Liver (tissue), 8 donors: ENCODE measurements at regions not wholly inside any gene's neighbourhood (a gene's known extent, or its start where the extent isn't known, plus 50 kb on each side); places are given as distances from the start of the nearest gene placed in this dataset.
A peak's percentile ranks its signal among the peaks of the same experiment; 100 is the strongest.

ENCODE experiments used
- DNase-seq: peaks from one replicate; pipeline ENCODE4 v3.0.0-alpha.2; 2017; ENCODE audit warnings: low spot score
- H3K27ac ChIP-seq, 2 donors: one replicate each; pipeline ENCODE4 v1.7.0; 2013; ENCODE audit warnings: inconsistent platforms in 2 of 2, low read length in 2 of 2, control low read depth in 1 of 2, low read depth in 1 of 2, mild to moderate bottlenecking in 1 of 2
- H3K27me3 ChIP-seq, 4 donors: one replicate each; pipeline versions ENCODE4 v1.6.1 to v1.7.0; 2013; ENCODE audit warnings: low read length in 3 of 4, inconsistent platforms in 1 of 4, mild to moderate bottlenecking in 1 of 4, moderate library complexity in 1 of 4; ENCODE audit not compliant: control insufficient read depth in 4 of 4, insufficient read depth in 4 of 4
- H3K36me3 ChIP-seq, 4 donors: one replicate each; pipeline versions ENCODE4 v1.6.1 to v1.7.0; 2013; ENCODE audit warnings: low read length in 3 of 4, mild to moderate bottlenecking in 3 of 4, low read depth in 1 of 4, moderate library complexity in 1 of 4; ENCODE audit not compliant: control insufficient read depth in 4 of 4, insufficient read depth in 3 of 4
- H3K4me1 ChIP-seq, 4 donors: one replicate each; pipeline versions ENCODE4 v1.6.1 to v1.7.0; 2013; ENCODE audit warnings: low read length in 3 of 4, mild to moderate bottlenecking in 3 of 4, moderate library complexity in 1 of 4; ENCODE audit not compliant: control insufficient read depth in 4 of 4, insufficient read depth in 4 of 4
- H3K4me3 ChIP-seq, 3 donors: one replicate each; pipeline versions ENCODE4 v1.6.1 to v1.7.0; 2013; ENCODE audit warnings: low read length in 3 of 3, control low read depth in 1 of 3, low read depth in 1 of 3, mild to moderate bottlenecking in 1 of 3
- H3K9ac ChIP-seq, 2 donors: one replicate each; pipeline ENCODE4 v1.7.0; 2013; ENCODE audit warnings: low read length in 2 of 2, mild to moderate bottlenecking in 2 of 2, moderate library complexity in 2 of 2, control low read depth in 1 of 2, low read depth in 1 of 2
- H3K9me3 ChIP-seq, 4 donors: one replicate each; pipeline versions ENCODE4 v1.6.1 to v1.7.0; 2013; ENCODE audit warnings: low read length in 3 of 4; ENCODE audit not compliant: control insufficient read depth in 4 of 4
- ATF3 ChIP-seq: IDR thresholded peaks from 2 replicates; pipeline ENCODE4 v1.6.1; 2016; ENCODE audit warnings: antibody characterized with exemption
- EGR1 ChIP-seq, 2 donors: IDR thresholded peaks; 2 replicates each; pipeline ENCODE4 v1.6.1; 2016 to 2018; ENCODE audit warnings: antibody characterized with exemption in 2 of 2, low read depth in 2 of 2
- FOXA1 ChIP-seq: IDR thresholded peaks from 2 replicates; pipeline ENCODE4 v1.6.1; 2016; ENCODE audit warnings: antibody characterized with exemption
- FOXA2 ChIP-seq: IDR thresholded peaks from 2 replicates; pipeline ENCODE4 v1.6.1; 2016; ENCODE audit warnings: antibody characterized with exemption
- GABPA ChIP-seq, 2 donors: IDR thresholded peaks in 1 of 2; conservative IDR thresholded peaks in 1 of 2; 2 replicates each; pipeline ENCODE4 v1.6.1; 2016; ENCODE audit warnings: antibody characterized with exemption in 2 of 2, mild to moderate bottlenecking in 1 of 2, moderate library complexity in 1 of 2
- HNF4A ChIP-seq, 2 donors: conservative IDR thresholded peaks; 2 replicates each; pipeline ENCODE4 v1.6.1; 2016; ENCODE audit warnings: antibody characterized with exemption in 2 of 2, mild to moderate bottlenecking in 2 of 2
- HNF4G ChIP-seq: IDR thresholded peaks from 2 replicates; pipeline ENCODE4 v1.6.1; 2016; ENCODE audit warnings: antibody characterized with exemption
- JUND ChIP-seq, 2 donors: IDR thresholded peaks; 2 replicates each; pipeline ENCODE4 v1.6.1; 2016; ENCODE audit warnings: antibody characterized with exemption in 2 of 2
- NR2F2 ChIP-seq: IDR thresholded peaks from 2 replicates; pipeline ENCODE4 v1.6.1; 2016; ENCODE audit warnings: antibody characterized with exemption
- RAD21 ChIP-seq, 2 donors: IDR thresholded peaks; 2 replicates each; pipeline ENCODE4 v1.6.1; 2016; ENCODE audit warnings: antibody characterized with exemption in 2 of 2, mild to moderate bottlenecking in 2 of 2
- REST ChIP-seq: IDR thresholded peaks from 2 replicates; pipeline ENCODE4 v1.6.1; 2016; ENCODE audit warnings: antibody characterized with exemption, mild to moderate bottlenecking
- RXRA ChIP-seq, 2 donors: IDR thresholded peaks; 2 replicates each; pipeline ENCODE4 v1.6.1; 2017 to 2018; ENCODE audit warnings: antibody characterized with exemption in 2 of 2, mild to moderate bottlenecking in 1 of 2
- SP1 ChIP-seq: IDR thresholded peaks from 2 replicates; pipeline ENCODE4 v1.6.1; 2018; ENCODE audit warnings: antibody characterized with exemption, mild to moderate bottlenecking
- YY1 ChIP-seq: IDR thresholded peaks from 2 replicates; pipeline ENCODE4 v1.6.1; 2016; ENCODE audit warnings: antibody characterized with exemption, mild to moderate bottlenecking
- ZBTB33 ChIP-seq: IDR thresholded peaks from 2 replicates; pipeline ENCODE4 v1.6.1; 2016; ENCODE audit warnings: antibody characterized with exemption
- WGBS: extraction: QIAGEN DNeasy Blood & Tissue Kit; methylation state at CpG from one replicate; pipeline ENCODE4 v1.1.7; 2013; 5-methylcytosine and 5-hydroxymethylcytosine counted together
- TF ChIP-seq, protein P1 (sequence below): fragments of 150-350 bp; IDR thresholded peaks from 2 replicates; pipeline ENCODE4 v1.5.1; 2017; ENCODE audit warnings: improper control_type of control experiment, low read depth, low read length; ENCODE audit not compliant: missing input control
- TF ChIP-seq, protein P2 (sequence below): IDR thresholded peaks from 2 replicates; pipeline ENCODE4 v1.6.1; 2016; ENCODE audit warnings: antibody characterized with exemption
- donor health status: healthy.
- donor health status: healthy.
- donor health status: healthy.
- donor health status: healthy.
- donor health status: healthy.

- Histone ChIP-seq H3K27me3 (no peaks in the 10 kb centered on the region), H3K9me3 (no peaks in the 10 kb centered on the region), H3K36me3 (no peaks in the 10 kb centered on the region), H3K4me1 (peaks cover 3 to 22% (median 14%) of the 10 kb centered on the region in 4 donors), H3K9ac (no peak overlapping the region), H3K27ac (peak overlapping the region; percentile 53 to 75), H3K4me3 (no peak overlapping the region)
- DNase-seq = no peak
- no peak for TF ChIP-seq ATF3
- no peak for TF ChIP-seq GABPA (IDR thresholded peaks at IDR 0.05 in 1 of 2, conservative IDR thresholded peaks at IDR 0.05 in 1 of 2)
- TF ChIP-seq EGR1 (IDR thresholded peaks at IDR 0.05; ENCODE audit: low read depth in 2 of 2) = no peak
- TF ChIP-seq, protein P1, sequence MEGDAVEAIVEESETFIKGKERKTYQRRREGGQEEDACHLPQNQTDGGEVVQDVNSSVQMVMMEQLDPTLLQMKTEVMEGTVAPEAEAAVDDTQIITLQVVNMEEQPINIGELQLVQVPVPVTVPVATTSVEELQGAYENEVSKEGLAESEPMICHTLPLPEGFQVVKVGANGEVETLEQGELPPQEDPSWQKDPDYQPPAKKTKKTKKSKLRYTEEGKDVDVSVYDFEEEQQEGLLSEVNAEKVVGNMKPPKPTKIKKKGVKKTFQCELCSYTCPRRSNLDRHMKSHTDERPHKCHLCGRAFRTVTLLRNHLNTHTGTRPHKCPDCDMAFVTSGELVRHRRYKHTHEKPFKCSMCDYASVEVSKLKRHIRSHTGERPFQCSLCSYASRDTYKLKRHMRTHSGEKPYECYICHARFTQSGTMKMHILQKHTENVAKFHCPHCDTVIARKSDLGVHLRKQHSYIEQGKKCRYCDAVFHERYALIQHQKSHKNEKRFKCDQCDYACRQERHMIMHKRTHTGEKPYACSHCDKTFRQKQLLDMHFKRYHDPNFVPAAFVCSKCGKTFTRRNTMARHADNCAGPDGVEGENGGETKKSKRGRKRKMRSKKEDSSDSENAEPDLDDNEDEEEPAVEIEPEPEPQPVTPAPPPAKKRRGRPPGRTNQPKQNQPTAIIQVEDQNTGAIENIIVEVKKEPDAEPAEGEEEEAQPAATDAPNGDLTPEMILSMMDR = no peak
- WGBS = 61% methylated on average over 5 of the region's 5 CpGs
These were observed 370.5 kb upstream of the NPVF start for GRCh38 chr7:25598765-25599164.

DNA sequence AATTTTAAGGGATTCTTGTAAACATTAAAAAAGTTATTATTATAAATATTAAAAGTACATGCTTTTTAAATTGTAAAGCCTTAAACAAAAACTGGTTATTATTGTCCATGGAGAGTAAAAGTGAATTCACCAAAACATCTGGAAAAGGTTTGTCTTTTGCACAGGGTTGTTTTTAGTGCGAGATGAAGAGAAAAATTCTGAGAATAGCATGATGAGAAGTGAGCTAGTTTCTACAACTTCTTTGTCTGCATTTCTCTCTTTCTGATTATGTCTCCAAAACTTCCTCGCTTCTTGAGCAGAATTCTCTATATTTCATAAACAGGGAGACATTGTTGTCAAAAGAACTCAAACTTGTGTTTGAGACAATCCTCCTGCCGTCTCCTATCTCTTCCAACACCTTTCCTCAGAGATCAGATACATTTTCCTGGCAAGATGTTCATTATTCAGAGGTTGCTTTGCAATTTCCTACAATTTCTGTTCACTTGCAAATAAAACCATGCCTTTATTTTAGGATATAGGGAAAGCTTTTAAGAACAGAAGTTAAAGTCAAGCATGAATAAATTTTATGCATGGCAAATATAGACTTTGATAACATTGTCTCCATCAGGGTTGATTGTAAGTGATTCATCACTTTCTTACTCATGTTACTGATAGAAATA lies 372.1 kb upstream of the NPVF start:
- Histone ChIP-seq H3K9me3 (no peaks in the 10 kb centered on the region), H3K27ac (no peak overlapping the region), H3K9ac (no peak overlapping the region), H3K27me3 (no peaks in the 10 kb centered on the region), H3K36me3 (no peaks in the 10 kb centered on the region), H3K4me1 (peaks cover 3 to 22% (median 14%) of the 10 kb centered on the region in 4 donors), H3K4me3 (no peak overlapping the region)
- no peak for DNase-seq
- 94% methylated on average over 3 of the region's 3 CpGs for WGBS
- no peak for TF ChIP-seq ATF3
- no peak for TF ChIP-seq YY1
- TF ChIP-seq HNF4A (conservative IDR thresholded peaks at IDR 0.05) = no peak
- no peak for TF ChIP-seq RXRA (IDR thresholded peaks at IDR 0.05)
- no peak for TF ChIP-seq FOXA2
- TF ChIP-seq REST = no peak
- TF ChIP-seq JUND (IDR thresholded peaks at IDR 0.05) = no peak
- TF ChIP-seq, protein P1 = no peak
- no peak for TF ChIP-seq FOXA1
- TF ChIP-seq HNF4G = no peak
- TF ChIP-seq RAD21 (IDR thresholded peaks at IDR 0.05) = no peak
- no peak for TF ChIP-seq ZBTB33
- TF ChIP-seq, protein P2, sequence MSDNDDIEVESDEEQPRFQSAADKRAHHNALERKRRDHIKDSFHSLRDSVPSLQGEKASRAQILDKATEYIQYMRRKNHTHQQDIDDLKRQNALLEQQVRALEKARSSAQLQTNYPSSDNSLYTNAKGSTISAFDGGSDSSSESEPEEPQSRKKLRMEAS = no peak
- no peak for TF ChIP-seq GABPA (IDR thresholded peaks at IDR 0.05 in 1 of 2, conservative IDR thresholded peaks at IDR 0.05 in 1 of 2)
- no peak for TF ChIP-seq NR2F2
- TF ChIP-seq SP1 = no peak
